ENCODE measurements at regions not wholly inside any gene's neighbourhood (a gene's known extent, or its start where the extent isn't known, plus 50 kb on each side); places are given as distances from the start of the nearest gene placed in this dataset.

GRCh38 chr6:120164531-120164930 lies 815.0 kb upstream of the MAN1A1 start:
- TF ChIP-seq, protein P1, sequence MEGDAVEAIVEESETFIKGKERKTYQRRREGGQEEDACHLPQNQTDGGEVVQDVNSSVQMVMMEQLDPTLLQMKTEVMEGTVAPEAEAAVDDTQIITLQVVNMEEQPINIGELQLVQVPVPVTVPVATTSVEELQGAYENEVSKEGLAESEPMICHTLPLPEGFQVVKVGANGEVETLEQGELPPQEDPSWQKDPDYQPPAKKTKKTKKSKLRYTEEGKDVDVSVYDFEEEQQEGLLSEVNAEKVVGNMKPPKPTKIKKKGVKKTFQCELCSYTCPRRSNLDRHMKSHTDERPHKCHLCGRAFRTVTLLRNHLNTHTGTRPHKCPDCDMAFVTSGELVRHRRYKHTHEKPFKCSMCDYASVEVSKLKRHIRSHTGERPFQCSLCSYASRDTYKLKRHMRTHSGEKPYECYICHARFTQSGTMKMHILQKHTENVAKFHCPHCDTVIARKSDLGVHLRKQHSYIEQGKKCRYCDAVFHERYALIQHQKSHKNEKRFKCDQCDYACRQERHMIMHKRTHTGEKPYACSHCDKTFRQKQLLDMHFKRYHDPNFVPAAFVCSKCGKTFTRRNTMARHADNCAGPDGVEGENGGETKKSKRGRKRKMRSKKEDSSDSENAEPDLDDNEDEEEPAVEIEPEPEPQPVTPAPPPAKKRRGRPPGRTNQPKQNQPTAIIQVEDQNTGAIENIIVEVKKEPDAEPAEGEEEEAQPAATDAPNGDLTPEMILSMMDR (IDR thresholded peaks at IDR 0.05; ENCODE audit: extremely low read depth, insufficient read depth, missing control alignments), result no peak
- in situ Hi-C loops (cut with MboI; ENCODE audit: low pct_unique_long_range_greater_than_20kb, low sequenced_read_pairs, unreplicated experiment), result no loop called here
- DNase-seq (ENCODE audit: low spot score), result no peak

GRCh38 chr6:120157873-120158272 lies 808.3 kb upstream of the MAN1A1 start:
- no peak for DNase-seq (ENCODE audit: low spot score)
- in situ Hi-C loops (cut with MboI; ENCODE audit: low pct_unique_long_range_greater_than_20kb, low sequenced_read_pairs, unreplicated experiment), result no loop called here
- TF ChIP-seq, protein P1 (IDR thresholded peaks at IDR 0.05; ENCODE audit: extremely low read depth, insufficient read depth, missing control alignments), result no peak

DNA sequence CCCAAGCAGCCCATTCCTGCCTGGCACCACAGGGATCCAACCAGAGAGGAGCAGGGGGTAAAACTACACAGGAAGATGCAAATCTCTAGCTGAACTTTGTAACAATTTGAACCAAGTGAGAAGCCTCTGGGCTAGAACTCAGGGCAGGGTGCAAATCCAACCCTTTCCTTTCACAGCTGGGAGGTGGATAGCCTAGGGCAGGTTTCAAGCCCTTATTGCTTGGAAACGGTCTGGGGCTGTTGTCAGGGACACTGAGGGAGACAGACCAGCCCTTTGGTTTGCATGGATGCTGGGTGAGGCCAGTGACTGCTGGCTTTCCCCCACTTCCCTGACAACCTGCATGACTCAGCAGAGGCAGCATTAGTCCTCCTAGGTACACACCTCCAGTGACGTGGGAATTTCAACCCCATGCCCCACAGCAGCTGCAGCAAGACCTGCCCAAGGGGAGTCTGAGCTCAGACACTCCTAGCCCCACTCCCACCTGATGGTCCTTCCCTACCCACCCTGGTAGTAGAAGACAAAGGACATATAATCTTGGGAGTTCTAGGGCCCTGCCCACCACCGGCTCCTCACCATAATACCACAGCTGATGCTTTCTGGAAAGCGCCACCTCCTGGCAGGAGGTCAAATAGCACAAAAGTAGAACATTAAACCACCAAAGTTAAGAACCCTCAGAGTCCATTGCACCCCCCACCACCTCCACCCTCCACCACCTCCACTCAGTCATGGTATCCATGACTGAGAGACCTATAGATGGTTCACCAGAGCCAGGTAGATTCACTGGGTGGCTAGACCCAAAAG lies 797.7 kb upstream of the MAN1A1 start:
- TF ChIP-seq, protein P1 (IDR thresholded peaks at IDR 0.05; ENCODE audit: extremely low read depth, insufficient read depth, missing control alignments), result peak; percentile 44
- in situ Hi-C loops (cut with MboI; ENCODE audit: low pct_unique_long_range_greater_than_20kb, low sequenced_read_pairs, unreplicated experiment), result no loop called here
- no peak for DNase-seq (ENCODE audit: low spot score)

GRCh38 chr6:120141601-120142000 lies 792.0 kb upstream of the MAN1A1 start:
- no peak for DNase-seq (ENCODE audit: low spot score)
- TF ChIP-seq, protein P1 (IDR thresholded peaks at IDR 0.05; ENCODE audit: extremely low read depth, insufficient read depth, missing control alignments), result no peak

GRCh38 chr6:120137492-120137891 lies 787.9 kb upstream of the MAN1A1 start:
- no peak for DNase-seq (ENCODE audit: low spot score)
- in situ Hi-C loops (cut with MboI; ENCODE audit: low pct_unique_long_range_greater_than_20kb, low sequenced_read_pairs, unreplicated experiment), result no loop called here
- TF ChIP-seq, protein P1 (IDR thresholded peaks at IDR 0.05; ENCODE audit: extremely low read depth, insufficient read depth, missing control alignments), result no peak

More at GRCh38 chr6:120141601-120142000, 792.0 kb upstream of the MAN1A1 start:
- in situ Hi-C loops (cut with MboI; ENCODE audit: low pct_unique_long_range_greater_than_20kb, low sequenced_read_pairs, unreplicated experiment), result no loop called here

DNA sequence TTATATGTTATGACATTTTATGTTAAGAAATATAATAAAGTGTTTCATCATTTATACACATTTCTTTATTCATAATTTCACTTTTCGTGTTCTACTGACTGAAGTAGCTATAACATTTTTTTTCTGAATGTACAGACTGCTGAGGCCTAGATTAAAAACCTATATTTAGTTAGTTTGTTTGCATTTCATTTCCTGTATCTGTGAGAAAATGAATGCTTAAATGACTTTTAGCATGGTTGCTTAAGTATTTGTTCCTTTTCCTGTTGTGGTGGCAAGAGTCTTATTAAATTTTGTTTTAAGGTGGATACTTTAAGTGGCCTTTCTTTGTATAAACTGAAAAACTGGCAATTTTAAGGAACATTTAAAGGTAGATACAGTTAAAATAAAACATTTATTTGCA lies 779.7 kb upstream of the MAN1A1 start:
- TF ChIP-seq, protein P1 (IDR thresholded peaks at IDR 0.05; ENCODE audit: extremely low read depth, insufficient read depth, missing control alignments), result no peak
- DNase-seq (ENCODE audit: low spot score), result no peak
- in situ Hi-C loops (cut with MboI; ENCODE audit: low pct_unique_long_range_greater_than_20kb, low sequenced_read_pairs, unreplicated experiment), result no loop called here

All from GM13977 (cell line).